ENCODE measurements at regions not wholly inside any gene's neighbourhood (a gene's known extent, or its start where the extent isn't known, plus 50 kb on each side); places are given as distances from the start of the nearest gene placed in this dataset.
"Not testable (repeated sequence)": the region's sequence is repeated elsewhere in the genome, so short reads cannot be mapped to it uniquely, and the experiment has no call there.

DNA sequence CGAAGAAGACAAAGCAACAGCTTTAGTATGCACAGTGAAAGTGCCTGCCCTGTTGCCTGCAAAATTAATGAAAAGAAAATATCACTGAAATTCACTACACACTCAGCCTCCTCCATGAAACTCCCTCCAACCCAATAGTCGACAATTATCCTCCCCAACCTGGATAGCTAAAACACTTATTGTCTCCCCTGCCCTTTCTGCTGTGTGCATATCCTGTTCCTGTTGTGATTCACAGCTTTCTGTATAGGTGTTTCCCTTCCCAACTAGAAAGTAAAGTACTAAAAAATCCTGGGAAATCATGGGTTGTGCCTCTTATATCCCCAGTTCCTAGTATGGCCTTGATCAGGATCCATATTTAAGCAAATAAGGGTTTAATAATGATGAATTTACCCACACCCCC is 412.1 kb downstream of the LTN1 start:
- DNase-seq (ENCODE audit: low spot score), result no peak
- Histone ChIP-seq H3K27ac (no peak overlapping the region), H3K4me3 (no peak overlapping the region)
- no peak for TF ChIP-seq CTCF (IDR thresholded peaks at IDR 0.05)

- DNase-seq (ENCODE audit: low spot score), result no peak
- no peak overlapping the region for H3K4me3 ChIP-seq
- TF ChIP-seq CTCF (IDR thresholded peaks at IDR 0.05), result no peak
- no peak overlapping the region for H3K27ac ChIP-seq
Observed at GRCh38 chr21:28579986-28580550, 412.6 kb downstream of the LTN1 start.

DNA sequence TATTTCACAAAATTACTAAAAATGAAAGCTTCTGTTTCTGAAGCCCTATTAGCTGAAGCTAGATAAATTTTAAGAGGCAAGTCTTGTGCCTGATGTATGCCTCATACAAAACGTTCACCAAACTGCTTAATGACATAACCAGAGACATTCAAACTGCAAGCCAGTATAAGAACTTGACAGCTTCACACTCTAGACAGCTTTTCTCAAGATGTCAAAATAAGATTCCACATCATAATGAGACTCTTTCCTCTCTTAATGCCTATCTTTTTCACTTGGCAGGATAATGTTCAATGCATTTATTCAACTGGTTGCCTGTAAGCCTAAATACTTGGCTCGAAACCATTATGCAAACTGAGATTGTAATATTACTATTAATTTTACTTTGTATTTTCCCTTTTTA is 424.0 kb downstream of the LTN1 start:
- no peak for DNase-seq (ENCODE audit: low spot score)
- H3K27ac ChIP-seq, result no peak overlapping the region
- no peak overlapping the region for H3K4me3 ChIP-seq
- TF ChIP-seq CTCF (IDR thresholded peaks at IDR 0.05), result no peak

GRCh38 chr21:28563933-28564332 is 428.7 kb downstream of the LTN1 start:
- DNase-seq (ENCODE audit: low spot score); H3K4me3 ChIP-seq; H3K27ac ChIP-seq: not testable (repeated sequence)

GRCh38 chr21:28561772-28562171 is 430.9 kb downstream of the LTN1 start:
- Histone ChIP-seq H3K4me3 (no peak overlapping the region), H3K27ac (no peak overlapping the region)
- TF ChIP-seq CTCF (IDR thresholded peaks at IDR 0.05), result no peak
- no peak for DNase-seq (ENCODE audit: low spot score)

DNA sequence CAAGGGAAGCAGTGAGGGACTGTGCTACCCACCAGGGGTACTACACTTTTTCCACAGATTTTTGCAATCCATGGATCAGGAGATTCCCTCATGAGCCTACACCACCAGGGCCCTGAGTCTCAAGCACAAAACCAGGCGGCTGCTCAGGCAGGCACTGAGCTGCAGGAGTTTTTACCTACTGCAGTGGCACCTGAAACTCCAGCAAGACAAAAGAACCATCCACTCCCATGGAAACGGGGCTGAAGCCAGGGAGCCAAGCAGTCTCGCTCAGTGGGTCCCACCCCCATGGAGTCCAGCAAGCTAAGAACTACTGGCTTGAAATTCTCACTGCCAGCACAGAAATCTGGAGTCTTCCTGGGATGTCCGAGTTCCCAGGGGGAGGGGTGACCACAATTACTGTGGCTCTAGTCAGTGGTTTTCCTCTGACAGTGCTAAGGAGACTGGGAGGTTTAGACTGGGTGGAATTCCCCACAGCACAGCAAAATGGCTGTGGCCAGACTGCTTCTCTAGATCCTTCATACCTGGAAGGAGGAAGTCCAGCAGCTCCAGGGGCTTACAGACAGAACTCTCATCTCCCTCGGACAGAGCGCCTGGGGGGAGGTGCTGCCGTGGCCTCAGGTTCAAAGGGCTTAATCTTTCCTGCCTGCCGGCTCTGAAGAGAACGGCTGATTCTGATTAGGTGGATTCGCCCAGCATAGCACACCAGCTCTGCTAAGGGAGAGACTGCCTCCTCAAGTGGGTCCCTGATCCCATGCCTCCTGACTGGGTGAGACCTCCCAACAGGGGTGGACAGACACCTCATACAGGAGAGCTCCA is 437.8 kb downstream of the LTN1 start:
- TF ChIP-seq CTCF (IDR thresholded peaks at IDR 0.05), result no peak
- Histone ChIP-seq H3K27ac (no peak overlapping the region), H3K4me3 (no peak overlapping the region)
- DNase-seq (ENCODE audit: low spot score), result no peak

DNA sequence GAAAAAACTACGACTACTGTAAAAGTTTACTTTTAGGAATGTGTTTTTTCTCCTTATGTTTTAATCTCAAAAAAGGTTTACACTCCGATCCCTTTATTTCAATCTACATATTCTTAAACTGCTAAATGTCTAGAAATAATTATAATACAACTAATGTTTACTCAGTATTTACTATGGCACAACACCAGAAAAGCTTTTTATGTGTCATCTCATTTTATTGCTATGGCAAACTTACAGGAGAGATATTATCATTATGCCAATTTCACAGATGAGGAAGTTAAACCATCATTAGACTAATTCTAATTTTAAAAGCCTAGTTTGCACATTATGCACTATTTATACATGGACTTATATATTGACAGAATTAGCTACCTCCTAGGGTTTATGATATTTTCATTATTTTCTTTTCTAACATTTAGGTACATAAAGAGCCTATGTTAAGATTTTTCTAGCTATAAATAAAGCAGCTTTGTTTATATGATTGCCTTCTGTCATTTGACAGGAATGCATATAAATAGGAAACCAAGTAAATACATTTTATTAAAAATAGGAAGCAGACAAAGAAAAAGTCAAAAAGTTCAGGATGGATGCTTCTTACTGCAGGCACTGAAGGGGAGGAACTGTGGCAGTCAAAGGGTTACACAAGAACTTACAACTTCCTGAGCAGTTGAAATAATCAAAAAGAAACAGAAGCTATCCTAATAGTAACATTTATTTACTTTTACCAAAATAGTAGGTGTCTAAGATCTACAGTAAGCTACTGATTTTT is 442.4 kb downstream of the LTN1 start:
- H3K27ac ChIP-seq, result no peak overlapping the region
- no peak overlapping the region for H3K4me3 ChIP-seq
- DNase-seq (ENCODE audit: low spot score), result no peak
- no peak for TF ChIP-seq CTCF (IDR thresholded peaks at IDR 0.05)

All from coronary artery (tissue), 2 donors.